A673 (cell line): ENCODE measurements at regions not wholly inside any gene's neighbourhood (a gene's known extent, or its start where the extent isn't known, plus 50 kb on each side); places are given as distances from the start of the nearest gene placed in this dataset.

Source experiments
- BruUV-seq: library from RNA; stranded (reverse); fragments of 400-500 nt; replicated peaks from 2 replicates; lab custom pipeline; 2021; lab: Mats Ljungman, UMichigan
- CTCF ChIA-PET: fragments of 300-600 bp; sonication (Branson Sonifier 250); formaldehyde crosslinking; loops from one replicate; lab custom pipeline; 2022; ENCODE audit warnings: antibody characterized with exemption; lab: Charles Lee
- POLR2A ChIA-PET: fragments of 300-600 bp; sonication (Branson Sonifier 250); formaldehyde crosslinking; loops from one replicate; lab custom pipeline; 2022; ENCODE audit warnings: antibody characterized with exemption; ENCODE audit not compliant: low non-redundant PET; lab: Charles Lee
- DNase-seq: peaks from one replicate; pipeline ENCODE4 v3.0.0-alpha.2; 2015; ENCODE audit warnings: low spot score
- H3K27ac ChIP-seq: fragments of 200-600 bp; sonication (generic); 2 replicates; pipeline ENCODE4 v1.5.1; 2016; ENCODE audit warnings: mixed run types, low read depth, mild to moderate bottlenecking, mixed read lengths, antibody characterized with exemption, low read length; ENCODE audit not compliant: poor library complexity, severe bottlenecking
- H3K27me3 ChIP-seq: fragments of 200-600 bp; sonication (generic); replicated peaks from 2 replicates; pipeline ENCODE4 v1.6.1; 2017; ENCODE audit warnings: mixed run types, low read depth, mild to moderate bottlenecking, mixed read lengths, antibody characterized with exemption, low read length; ENCODE audit not compliant: insufficient read depth, poor library complexity
- H3K36me3 ChIP-seq: fragments of 200-600 bp; sonication (generic); 2 replicates; pipeline ENCODE4 v1.6.1; 2016; ENCODE audit warnings: mixed run types, mild to moderate bottlenecking, mixed read lengths, antibody characterized with exemption, low read length; ENCODE audit not compliant: insufficient read depth, poor library complexity, severe bottlenecking
- H3K4me1 ChIP-seq: fragments of 200-600 bp; sonication (generic); 2 replicates; pipeline ENCODE4 v1.6.1; 2017; ENCODE audit warnings: mixed run types, mild to moderate bottlenecking, mixed read lengths, antibody characterized with exemption, low read length; ENCODE audit not compliant: insufficient read depth, poor library complexity, severe bottlenecking
- H3K4me3 ChIP-seq: fragments of 200-600 bp; sonication (generic); 2 replicates; pipeline ENCODE4 v1.5.1; 2016; ENCODE audit warnings: low read depth, mixed run types, mild to moderate bottlenecking, mixed read lengths, low read length; ENCODE audit not compliant: poor library complexity, severe bottlenecking
- H3K9me3 ChIP-seq: fragments of 200-600 bp; sonication (generic); 2 replicates; pipeline ENCODE4 v1.6.1; 2016; ENCODE audit warnings: mixed run types, low read depth, mild to moderate bottlenecking, mixed read lengths, antibody characterized with exemption, low read length; ENCODE audit not compliant: poor library complexity, severe bottlenecking
- EZH2 ChIP-seq: fragments of 200-600 bp; sonication (generic); IDR thresholded peaks from 2 replicates; pipeline ENCODE4 v1.6.1; 2017; ENCODE audit warnings: borderline replicate concordance, low read depth, mild to moderate bottlenecking, mixed read lengths, antibody characterized with exemption, low read length; ENCODE audit not compliant: poor library complexity, severe bottlenecking
- intact Hi-C: fragments of 100-400 bp; cut with micrococcal nuclease; formaldehyde crosslinking; loops from one replicate; pipeline ENCODE4 v1.10.0; 2022; ENCODE audit not compliant: unreplicated experiment
- TF ChIP-seq, protein P1 (sequence below): fragments of 300-800, 200-600 bp; sonication (generic); conservative IDR thresholded peaks from 2 replicates; pipeline ENCODE4 v1.5.1; 2017; ENCODE audit warnings: low read depth, mild to moderate bottlenecking, antibody characterized with exemption, low read length, moderate library complexity, mixed read lengths

DNA sequence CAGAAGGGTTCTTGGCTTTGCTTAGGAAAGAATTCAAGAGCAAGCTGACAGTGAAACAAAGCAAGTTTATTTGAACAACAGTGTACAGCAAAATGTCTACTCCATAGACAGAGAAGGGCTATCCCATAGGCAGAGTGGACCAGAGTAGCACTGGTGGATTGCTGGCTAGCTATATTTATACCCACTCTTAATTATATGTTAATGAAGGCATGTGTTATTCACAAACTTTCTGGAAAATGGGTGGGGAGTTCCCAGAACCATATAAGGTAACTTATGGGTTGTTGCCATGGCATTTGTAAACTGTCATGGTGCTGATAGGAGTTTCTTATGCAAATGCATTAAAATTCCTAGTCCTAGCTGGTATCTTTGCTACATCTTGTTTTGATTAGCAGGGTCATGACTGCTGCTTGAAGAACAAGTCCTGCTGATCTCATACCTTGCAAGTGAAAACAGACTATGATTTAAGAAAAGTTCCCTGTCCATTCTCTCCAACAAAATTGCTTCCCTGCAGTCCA, 330.5 kb downstream of the BUD13 start:
- Histone ChIP-seq H3K27me3 (peaks cover 4% of the 10 kb centered on the region), H3K9me3 (no peaks in the 10 kb centered on the region), H3K36me3 (no peaks in the 10 kb centered on the region), H3K4me3 (no peak overlapping the region), H3K27ac (no peak overlapping the region), H3K4me1 (no peaks in the 10 kb centered on the region)
- DNase-seq: no peak
- TF ChIP-seq, protein P1, sequence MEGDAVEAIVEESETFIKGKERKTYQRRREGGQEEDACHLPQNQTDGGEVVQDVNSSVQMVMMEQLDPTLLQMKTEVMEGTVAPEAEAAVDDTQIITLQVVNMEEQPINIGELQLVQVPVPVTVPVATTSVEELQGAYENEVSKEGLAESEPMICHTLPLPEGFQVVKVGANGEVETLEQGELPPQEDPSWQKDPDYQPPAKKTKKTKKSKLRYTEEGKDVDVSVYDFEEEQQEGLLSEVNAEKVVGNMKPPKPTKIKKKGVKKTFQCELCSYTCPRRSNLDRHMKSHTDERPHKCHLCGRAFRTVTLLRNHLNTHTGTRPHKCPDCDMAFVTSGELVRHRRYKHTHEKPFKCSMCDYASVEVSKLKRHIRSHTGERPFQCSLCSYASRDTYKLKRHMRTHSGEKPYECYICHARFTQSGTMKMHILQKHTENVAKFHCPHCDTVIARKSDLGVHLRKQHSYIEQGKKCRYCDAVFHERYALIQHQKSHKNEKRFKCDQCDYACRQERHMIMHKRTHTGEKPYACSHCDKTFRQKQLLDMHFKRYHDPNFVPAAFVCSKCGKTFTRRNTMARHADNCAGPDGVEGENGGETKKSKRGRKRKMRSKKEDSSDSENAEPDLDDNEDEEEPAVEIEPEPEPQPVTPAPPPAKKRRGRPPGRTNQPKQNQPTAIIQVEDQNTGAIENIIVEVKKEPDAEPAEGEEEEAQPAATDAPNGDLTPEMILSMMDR: no peak
- TF ChIP-seq EZH2: no peak
- CTCF ChIA-PET: no interaction called here
- intact Hi-C loops: no loop called here
- BruUV-seq: no TSS peak
- POLR2A ChIA-PET: no interaction called here

DNA sequence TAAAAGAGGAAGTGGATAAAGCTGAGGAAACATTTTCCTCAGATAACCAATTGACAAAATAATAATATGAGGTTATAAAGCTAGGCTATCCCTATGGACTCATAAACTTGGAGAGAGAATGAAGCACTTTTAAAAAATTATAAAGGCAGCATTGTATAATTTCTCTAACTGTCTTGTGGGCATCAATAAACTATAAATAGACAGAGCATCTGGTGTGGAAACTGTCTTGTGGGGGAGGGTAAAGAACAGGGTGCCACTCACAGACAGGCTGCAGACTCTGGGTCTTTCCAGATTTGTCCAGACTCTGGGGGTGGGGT, 333.5 kb downstream of the BUD13 start:
- Histone ChIP-seq H3K9me3 (no peaks in the 10 kb centered on the region), H3K27ac (no peak overlapping the region), H3K36me3 (no peaks in the 10 kb centered on the region), H3K4me1 (no peaks in the 10 kb centered on the region), H3K4me3 (no peak overlapping the region), H3K27me3 (peaks cover 4% of the 10 kb centered on the region)
- ChIA-PET CTCF (no interaction called here), POLR2A (no interaction called here)
- BruUV-seq: no TSS peak
- intact Hi-C loops: no loop called here
- TF ChIP-seq, protein P1: no peak
- TF ChIP-seq EZH2: no peak
- DNase-seq: no peak

DNA sequence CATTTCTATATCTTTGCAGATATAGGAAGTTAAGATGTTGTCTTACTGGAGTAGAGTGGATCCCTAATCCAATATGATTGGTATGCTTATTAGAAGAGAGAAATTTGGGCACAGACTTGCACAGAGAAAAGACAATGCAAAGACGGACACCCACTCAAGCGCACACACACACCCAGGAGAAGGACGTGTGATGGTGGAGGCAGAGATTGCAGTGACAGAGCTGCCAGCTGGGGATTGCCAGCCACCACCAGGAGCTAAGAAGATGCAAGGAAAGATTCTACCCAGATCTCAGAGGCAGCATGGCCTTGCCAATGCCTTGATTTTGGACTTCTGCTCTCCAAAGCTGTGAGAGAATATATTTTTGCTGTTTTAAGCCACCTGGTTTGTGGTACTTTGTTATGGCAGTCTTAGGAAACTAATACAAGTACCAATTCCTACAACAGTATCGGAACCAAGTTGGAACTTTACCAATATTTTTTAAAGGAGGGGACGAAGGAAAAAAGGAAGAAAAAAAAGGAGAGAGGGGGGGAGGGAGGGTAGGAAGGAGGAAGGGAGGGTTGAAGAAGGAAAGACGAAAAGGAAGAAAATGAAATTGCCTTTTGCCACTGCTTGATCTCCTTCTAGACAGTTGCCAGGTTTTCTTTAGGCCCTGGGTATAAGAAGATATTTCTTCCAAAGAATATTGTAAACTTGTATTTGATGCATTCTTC, 334.0 kb downstream of the BUD13 start:
- intact Hi-C loops: no loop called here
- Histone ChIP-seq H3K4me3 (no peak overlapping the region), H3K27me3 (peaks cover 4% of the 10 kb centered on the region), H3K36me3 (no peaks in the 10 kb centered on the region), H3K4me1 (no peaks in the 10 kb centered on the region), H3K9me3 (no peaks in the 10 kb centered on the region), H3K27ac (no peak overlapping the region)
- BruUV-seq: no TSS peak
- CTCF ChIA-PET: no interaction called here
- no peak for TF ChIP-seq EZH2
- TF ChIP-seq, protein P1: no peak
- DNase-seq: no peak
- POLR2A ChIA-PET: no interaction called here
